Natural killer cell (primary cell): ENCODE measurements at regions not wholly inside any gene's neighbourhood (a gene's known extent, or its start where the extent isn't known, plus 50 kb on each side); places are given as distances from the start of the nearest gene placed in this dataset.

Source experiments
- ATAC-seq, 3 donors: fragments of 150-1000 bp in 2 of 3; fragments of 200-7000 bp in 1 of 3; cut with Tn5 transposase; 1 replicate in 1 of 3; 2 replicates in 2 of 3; pipeline ENCODE4 v1.10.0; 2021; ENCODE audit warnings: mild to moderate bottlenecking in 2 of 3, moderate library complexity in 2 of 3
- DNase-seq, 2 donors: peaks; one replicate each; pipeline versions ENCODE4 v3.0.0 to v3.0.0-alpha.2; 2013 to 2021; ENCODE audit warnings: mixed read lengths in 1 of 2
- H3K27ac ChIP-seq: one replicate; pipeline ENCODE4 v1.5.1; 2013; ENCODE audit warnings: mild to moderate bottlenecking, low read length
- H3K27me3 ChIP-seq: one replicate; pipeline ENCODE4 v1.6.1; 2013; ENCODE audit warnings: low read length; ENCODE audit not compliant: control insufficient read depth, insufficient read depth
- H3K36me3 ChIP-seq: one replicate; pipeline ENCODE4 v1.6.1; 2013; ENCODE audit warnings: low read length; ENCODE audit not compliant: control insufficient read depth, insufficient read depth
- H3K4me1 ChIP-seq: one replicate; pipeline ENCODE4 v1.6.1; 2013; ENCODE audit warnings: low read length; ENCODE audit not compliant: control insufficient read depth, insufficient read depth
- H3K4me3 ChIP-seq: one replicate; pipeline ENCODE4 v1.5.1; 2013; ENCODE audit warnings: low read length
- H3K9me3 ChIP-seq: one replicate; pipeline ENCODE4 v1.6.1; 2013; ENCODE audit warnings: low read length; ENCODE audit not compliant: control insufficient read depth, insufficient read depth
- H3K27ac Mint-ChIP-seq, 2 donors: one replicate each; pipeline ENCODE4 v1.8.0; 2022; ENCODE audit warnings: mild to moderate bottlenecking in 2 of 2, mixed read lengths in 2 of 2, moderate library complexity in 1 of 2
- H3K27me3 Mint-ChIP-seq, 2 donors: one replicate each; pipeline ENCODE4 v1.8.0; 2022; ENCODE audit warnings: low read depth in 2 of 2, mixed read lengths in 2 of 2
- H3K36me3 Mint-ChIP-seq: one replicate; pipeline ENCODE4 v1.8.0; 2022; ENCODE audit warnings: mixed read lengths
- H3K4me1 Mint-ChIP-seq, 2 donors: one replicate each; pipeline ENCODE4 v1.8.0; 2022; ENCODE audit warnings: mixed read lengths in 2 of 2
- H3K4me3 Mint-ChIP-seq: one replicate; pipeline ENCODE4 v1.8.0; 2022; ENCODE audit warnings: mild to moderate bottlenecking, moderate library complexity, mixed read lengths
- H3K9me3 Mint-ChIP-seq, 2 donors: one replicate each; pipeline ENCODE4 v1.8.0; 2022; ENCODE audit warnings: mixed read lengths in 2 of 2
- WGBS: methylation state at CpG from one replicate; pipeline ENCODE4 v1.1.7; 2013; ENCODE audit warnings: missing lambda C conversion rate; ENCODE audit not compliant: insufficient coverage; 5-methylcytosine and 5-hydroxymethylcytosine counted together
- intact Hi-C: fragments of 100-400 bp; cut with micrococcal nuclease; formaldehyde crosslinking; loops from one replicate; pipeline ENCODE4 v1.14.2; 2022
- TF ChIP-seq, protein P1 (sequence below): fragments of 200-600 bp; IDR thresholded peaks from one replicate; pipeline ENCODE4 v1.8.0; 2022; ENCODE audit warnings: antibody characterized with exemption

DNA sequence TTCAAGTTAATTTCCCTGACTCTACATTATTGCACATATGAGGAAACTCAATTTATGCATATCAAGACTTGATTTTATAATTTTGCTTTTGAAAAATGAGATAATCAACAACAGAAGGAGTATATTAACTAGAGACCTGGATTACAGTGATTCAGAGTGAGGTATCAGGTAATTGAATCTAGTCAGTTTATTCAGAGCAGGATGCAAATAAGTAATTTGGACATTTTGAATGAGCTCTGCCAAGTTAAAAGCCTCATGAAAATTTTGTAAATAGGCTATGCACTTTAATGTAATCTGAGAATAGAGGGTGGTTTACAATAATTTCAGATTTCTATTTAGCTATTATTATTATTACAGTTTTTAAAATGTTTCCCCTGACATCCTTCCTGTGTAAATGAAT lies 203.7 kb upstream of the EMCN start:
- DNase-seq: no peak
- Mint-ChIP-seq H3K36me3 (no peaks in the 10 kb centered on the region), H3K4me3 (no peak overlapping the region), H3K4me1 (no peaks in the 10 kb centered on the region), H3K27ac (no peak overlapping the region), H3K27me3 (peaks cover 0 to 5% of the 10 kb centered on the region in 2 donors), H3K9me3 (peaks cover 0 to 6% of the 10 kb centered on the region in 2 donors)
- Histone ChIP-seq H3K27ac (no peak overlapping the region), H3K27me3 (no peaks in the 10 kb centered on the region), H3K36me3 (no peaks in the 10 kb centered on the region), H3K4me1 (no peaks in the 10 kb centered on the region), H3K4me3 (no peak overlapping the region), H3K9me3 (no peaks in the 10 kb centered on the region)
- TF ChIP-seq, protein P1, sequence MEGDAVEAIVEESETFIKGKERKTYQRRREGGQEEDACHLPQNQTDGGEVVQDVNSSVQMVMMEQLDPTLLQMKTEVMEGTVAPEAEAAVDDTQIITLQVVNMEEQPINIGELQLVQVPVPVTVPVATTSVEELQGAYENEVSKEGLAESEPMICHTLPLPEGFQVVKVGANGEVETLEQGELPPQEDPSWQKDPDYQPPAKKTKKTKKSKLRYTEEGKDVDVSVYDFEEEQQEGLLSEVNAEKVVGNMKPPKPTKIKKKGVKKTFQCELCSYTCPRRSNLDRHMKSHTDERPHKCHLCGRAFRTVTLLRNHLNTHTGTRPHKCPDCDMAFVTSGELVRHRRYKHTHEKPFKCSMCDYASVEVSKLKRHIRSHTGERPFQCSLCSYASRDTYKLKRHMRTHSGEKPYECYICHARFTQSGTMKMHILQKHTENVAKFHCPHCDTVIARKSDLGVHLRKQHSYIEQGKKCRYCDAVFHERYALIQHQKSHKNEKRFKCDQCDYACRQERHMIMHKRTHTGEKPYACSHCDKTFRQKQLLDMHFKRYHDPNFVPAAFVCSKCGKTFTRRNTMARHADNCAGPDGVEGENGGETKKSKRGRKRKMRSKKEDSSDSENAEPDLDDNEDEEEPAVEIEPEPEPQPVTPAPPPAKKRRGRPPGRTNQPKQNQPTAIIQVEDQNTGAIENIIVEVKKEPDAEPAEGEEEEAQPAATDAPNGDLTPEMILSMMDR: no peak
- intact Hi-C loops: no loop called here
- ATAC-seq: no peak

DNA sequence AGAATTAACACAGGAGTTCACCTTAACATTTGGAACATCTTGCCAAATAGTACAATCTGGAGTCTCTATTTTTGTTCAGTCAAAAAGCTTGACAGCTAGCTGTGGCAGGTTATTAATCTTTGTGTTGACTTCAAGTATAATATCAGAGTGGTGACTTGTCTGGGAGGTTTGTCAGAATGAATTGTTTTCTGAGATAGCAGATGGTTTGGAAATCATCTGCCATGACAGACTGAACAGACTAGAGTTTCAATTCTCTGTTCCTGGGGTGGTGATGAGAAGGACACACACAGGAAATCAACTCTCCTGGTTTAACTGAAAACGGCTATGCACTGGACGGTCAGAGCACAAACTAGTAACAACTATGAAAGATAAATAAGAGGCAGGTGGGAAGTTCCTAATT lies 203.3 kb upstream of the EMCN start:
- H3K9me3 ChIP-seq: no peaks in the 10 kb centered on the region
- H3K36me3 ChIP-seq: no peaks in the 10 kb centered on the region
- no peak for DNase-seq
- H3K4me3 ChIP-seq: no peak overlapping the region
- Mint-ChIP-seq H3K27me3 (peaks cover 0 to 5% of the 10 kb centered on the region in 2 donors), H3K4me3 (no peak overlapping the region), H3K4me1 (no peaks in the 10 kb centered on the region), H3K36me3 (no peaks in the 10 kb centered on the region), H3K9me3 (peaks cover 0 to 6% of the 10 kb centered on the region in 2 donors), H3K27ac (no peak overlapping the region)
- intact Hi-C loops: no loop called here
- no CpG with 5 or more reads among the region's 2 CpGs for WGBS
- no peaks in the 10 kb centered on the region for H3K4me1 ChIP-seq
- no peak overlapping the region for H3K27ac ChIP-seq
- no peak for ATAC-seq
- no peaks in the 10 kb centered on the region for H3K27me3 ChIP-seq
- TF ChIP-seq, protein P1: no peak

DNA sequence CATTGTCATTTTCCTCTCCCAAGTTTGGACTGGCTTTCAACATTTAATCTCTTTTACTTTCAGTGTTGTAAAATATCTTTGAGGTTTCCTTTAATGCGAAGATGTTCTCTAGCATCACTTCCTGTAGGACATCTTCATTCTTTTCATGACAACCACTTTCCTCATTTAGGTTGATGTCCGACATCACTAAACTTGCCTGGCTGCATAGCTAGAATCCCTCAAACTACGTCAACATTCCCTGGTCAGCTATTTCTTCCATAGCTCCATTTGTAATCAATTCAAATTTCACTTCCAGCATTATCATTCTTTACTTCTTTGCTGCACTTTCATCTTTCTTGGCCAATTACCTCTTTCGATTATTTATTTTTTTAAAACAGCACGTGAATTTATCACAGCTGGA lies 198.6 kb upstream of the EMCN start:
- no peak overlapping the region for H3K4me3 ChIP-seq
- WGBS: 67% methylated on average over 5 of the region's 5 CpGs
- no peak for DNase-seq
- peaks cover 2 to 6% of the 10 kb centered on the region in 2 donors for H3K9me3 Mint-ChIP-seq
- H3K36me3 ChIP-seq: no peaks in the 10 kb centered on the region
- H3K9me3 ChIP-seq: no peaks in the 10 kb centered on the region
- H3K4me1 ChIP-seq: no peaks in the 10 kb centered on the region
- H3K4me1 Mint-ChIP-seq: no peaks in the 10 kb centered on the region
- intact Hi-C loops: no loop called here
- no peak overlapping the region for H3K27ac Mint-ChIP-seq
- no peak overlapping the region for H3K27ac ChIP-seq
- peaks cover 0 to 5% of the 10 kb centered on the region in 2 donors for H3K27me3 Mint-ChIP-seq
- TF ChIP-seq, protein P1: no peak
- no peak for ATAC-seq
- no peak overlapping the region for H3K4me3 Mint-ChIP-seq
- H3K27me3 ChIP-seq: no peaks in the 10 kb centered on the region
- H3K36me3 Mint-ChIP-seq: no peaks in the 10 kb centered on the region

DNA sequence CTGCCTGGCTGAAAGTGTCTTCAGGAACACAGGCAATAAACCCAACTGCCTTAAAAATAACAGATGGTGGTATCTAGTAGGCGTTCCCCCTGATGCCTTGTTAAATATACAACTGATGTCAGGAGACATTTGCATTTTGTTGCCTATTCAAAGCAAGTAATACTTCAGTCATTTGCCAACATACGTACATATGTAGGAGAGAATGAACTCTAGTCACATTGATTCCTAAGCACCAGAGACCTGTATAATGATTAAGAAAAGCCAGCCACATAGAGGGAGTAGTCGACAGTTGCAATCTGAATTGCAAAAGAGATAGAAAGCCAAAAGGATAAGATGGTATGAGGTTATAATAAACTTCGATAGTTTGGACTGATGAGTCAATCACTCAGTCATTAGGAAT lies 191.0 kb upstream of the EMCN start:
- no peaks in the 10 kb centered on the region for H3K4me1 Mint-ChIP-seq
- H3K27me3 Mint-ChIP-seq: peaks cover 0 to 2% of the 10 kb centered on the region in 2 donors
- WGBS: 70% methylated on average over 3 of the region's 4 CpGs

More for the DNA sequence above, 191.0 kb upstream of the EMCN start:
- no peaks in the 10 kb centered on the region for H3K9me3 ChIP-seq
- DNase-seq (no peak), ATAC-seq (no peak)
- H3K4me3 ChIP-seq: no peak overlapping the region
- no peak overlapping the region for H3K4me3 Mint-ChIP-seq
- no peak overlapping the region for H3K27ac Mint-ChIP-seq
- H3K9me3 Mint-ChIP-seq: no peaks in the 10 kb centered on the region
- intact Hi-C loops: no loop called here
- no peaks in the 10 kb centered on the region for H3K27me3 ChIP-seq
- no peaks in the 10 kb centered on the region for H3K4me1 ChIP-seq
- H3K36me3 Mint-ChIP-seq: no peaks in the 10 kb centered on the region
- H3K36me3 ChIP-seq: no peaks in the 10 kb centered on the region
- H3K27ac ChIP-seq: no peak overlapping the region
- TF ChIP-seq, protein P1: no peak
